Activated CD8-positive, alpha-beta memory T cell treated with anti-CD3 and anti-CD28 coated beads for 48 hours (primary cell): ENCODE measurements at regions not wholly inside any gene's neighbourhood (a gene's known extent, or its start where the extent isn't known, plus 50 kb on each side); places are given as distances from the start of the nearest gene placed in this dataset.
"Not testable (repeated sequence)": the region's sequence is repeated elsewhere in the genome, so short reads cannot be mapped to it uniquely, and the experiment has no call there.

ENCODE experiments used
- DNase-seq, 3 experiments: peaks; one replicate each; pipeline ENCODE4 v3.0.0-alpha.2; 2020; ENCODE audit warnings: low read depth in 2 of 3, low spot score in 2 of 3

GRCh38 chr5:166074582-166075481, 2216.6 kb upstream of the WWC1 start:
- DNase-seq: no peak

- no peak for DNase-seq
Measured at GRCh38 chr5:166083183-166083959, 2208.1 kb upstream of the WWC1 start.

GRCh38 chr5:166086568-166086967, 2204.9 kb upstream of the WWC1 start:
- DNase-seq: no peak

- DNase-seq: no peak
Measured at GRCh38 chr5:166088389-166089039, 2202.9 kb upstream of the WWC1 start.

GRCh38 chr5:166091931-166092330, 2199.5 kb upstream of the WWC1 start:
- no peak for DNase-seq

- no peak for DNase-seq
Measured at GRCh38 chr5:166093312-166093711, 2198.1 kb upstream of the WWC1 start.

GRCh38 chr5:166102947-166103346, 2188.5 kb upstream of the WWC1 start:
- no peak for DNase-seq

- no peak for DNase-seq
Measured at GRCh38 chr5:166111021-166111420, 2180.4 kb upstream of the WWC1 start.

GRCh38 chr5:166117072-166118066, 2174.1 kb upstream of the WWC1 start:
- DNase-seq: no peak

GRCh38 chr5:166119506-166119905, 2171.9 kb upstream of the WWC1 start:
- no peak for DNase-seq

GRCh38 chr5:166123717-166124116, 2167.7 kb upstream of the WWC1 start:
- DNase-seq: no peak

GRCh38 chr5:166127766-166128570, 2163.5 kb upstream of the WWC1 start:
- no peak for DNase-seq

- DNase-seq: not testable (repeated sequence)
Measured at GRCh38 chr5:166145107-166145506, 2146.3 kb upstream of the WWC1 start.

- no peak for DNase-seq
Measured at GRCh38 chr5:166163996-166164610, 2127.3 kb upstream of the WWC1 start.

GRCh38 chr5:166165596-166165995, 2125.8 kb upstream of the WWC1 start:
- DNase-seq: no peak

GRCh38 chr5:166166071-166166470, 2125.4 kb upstream of the WWC1 start:
- no peak for DNase-seq

- DNase-seq: no peak
Measured at GRCh38 chr5:166172597-166172996, 2118.8 kb upstream of the WWC1 start.

GRCh38 chr5:166178411-166179080, 2112.9 kb upstream of the WWC1 start:
- no peak for DNase-seq

GRCh38 chr5:166185185-166185584, 2106.3 kb upstream of the WWC1 start:
- DNase-seq: no peak
